HS-27A (cell line): ENCODE measurements at regions not wholly inside any gene's neighbourhood (a gene's known extent, or its start where the extent isn't known, plus 50 kb on each side); places are given as distances from the start of the nearest gene placed in this dataset.
"Not testable (repeated sequence)": the region's sequence is repeated elsewhere in the genome, so short reads cannot be mapped to it uniquely, and the experiment has no call there.

ENCODE experiments used
- DNase-seq: peaks from one replicate; pipeline ENCODE4 v3.0.0-alpha.2; 2012; ENCODE audit warnings: low read depth, missing footprints

GRCh38 chr5:125045646-125046045 lies 299.2 kb upstream of the ZNF608 start:
- no peak for DNase-seq

GRCh38 chr5:125046838-125047237 lies 300.4 kb upstream of the ZNF608 start:
- DNase-seq: no peak

GRCh38 chr5:125047871-125048270 lies 301.4 kb upstream of the ZNF608 start:
- DNase-seq: no peak

- DNase-seq: no peak
These were observed 303.6 kb upstream of the ZNF608 start for GRCh38 chr5:125049721-125050702.

- DNase-seq: no peak
These were observed 304.5 kb upstream of the ZNF608 start for GRCh38 chr5:125050926-125051325.

GRCh38 chr5:125052584-125052983 lies 306.1 kb upstream of the ZNF608 start:
- DNase-seq: no peak

GRCh38 chr5:125053179-125053578 lies 306.7 kb upstream of the ZNF608 start:
- no peak for DNase-seq

- no peak for DNase-seq
These were observed 307.7 kb upstream of the ZNF608 start for GRCh38 chr5:125054146-125054545.

GRCh38 chr5:125056671-125057485 lies 310.4 kb upstream of the ZNF608 start:
- no peak for DNase-seq

- no peak for DNase-seq
These were observed 311.7 kb upstream of the ZNF608 start for GRCh38 chr5:125057912-125058826.

GRCh38 chr5:125059255-125060002 lies 313.0 kb upstream of the ZNF608 start:
- DNase-seq: no peak

GRCh38 chr5:125061726-125062125 lies 315.3 kb upstream of the ZNF608 start:
- no peak for DNase-seq

GRCh38 chr5:125064621-125065438 lies 318.4 kb upstream of the ZNF608 start:
- no peak for DNase-seq

GRCh38 chr5:125065741-125066140 lies 319.3 kb upstream of the ZNF608 start:
- no peak for DNase-seq

GRCh38 chr5:125070961-125071360 lies 324.5 kb upstream of the ZNF608 start:
- no peak for DNase-seq

GRCh38 chr5:125073090-125073489 lies 326.7 kb upstream of the ZNF608 start:
- DNase-seq: no peak

GRCh38 chr5:125075567-125075966 lies 329.1 kb upstream of the ZNF608 start:
- no peak for DNase-seq

- DNase-seq: not testable (repeated sequence)
These were observed 332.6 kb upstream of the ZNF608 start for GRCh38 chr5:125079028-125079427.

GRCh38 chr5:125081101-125081500 lies 334.7 kb upstream of the ZNF608 start:
- DNase-seq: no peak

- no peak for DNase-seq
These were observed 337.5 kb upstream of the ZNF608 start for GRCh38 chr5:125083981-125084380.
